Calu3 (cell line): ENCODE measurements at regions not wholly inside any gene's neighbourhood (a gene's known extent, or its start where the extent isn't known, plus 50 kb on each side); places are given as distances from the start of the nearest gene placed in this dataset.
"Not testable (repeated sequence)": the region's sequence is repeated elsewhere in the genome, so short reads cannot be mapped to it uniquely, and the experiment has no call there.

ENCODE experiments used
- BruUV-seq: library from RNA; stranded (reverse); fragments of 400-500 nt; replicated peaks from 2 replicates; lab custom pipeline; 2021; lab: Mats Ljungman, UMichigan
- CTCF ChIA-PET: fragments of 300-600 bp; sonication (Branson Sonifier 250); formaldehyde crosslinking; loops from one replicate; lab custom pipeline; 2022; ENCODE audit warnings: antibody characterized with exemption; lab: Charles Lee
- DNase-seq: peaks from one replicate; pipeline ENCODE4 v3.0.0; 2022
- H3K27ac Mint-ChIP-seq: one replicate; pipeline ENCODE4 v1.8.0; 2022; ENCODE audit warnings: mixed read lengths; ENCODE audit not compliant: unreplicated experiment
- H3K27me3 Mint-ChIP-seq: one replicate; pipeline ENCODE4 v1.8.0; 2022; ENCODE audit warnings: mixed read lengths; ENCODE audit not compliant: unreplicated experiment
- H3K36me3 Mint-ChIP-seq: one replicate; pipeline ENCODE4 v1.8.0; 2022; ENCODE audit warnings: mild to moderate bottlenecking, moderate library complexity, mixed read lengths; ENCODE audit not compliant: insufficient read depth, unreplicated experiment
- H3K4me1 Mint-ChIP-seq: one replicate; pipeline ENCODE4 v1.8.0; 2022; ENCODE audit warnings: mild to moderate bottlenecking, low read depth, mixed read lengths; ENCODE audit not compliant: unreplicated experiment
- H3K4me3 Mint-ChIP-seq: one replicate; pipeline ENCODE4 v1.8.0; 2022; ENCODE audit warnings: mild to moderate bottlenecking, low read depth, moderate library complexity, mixed read lengths; ENCODE audit not compliant: unreplicated experiment
- H3K9me3 Mint-ChIP-seq: one replicate; pipeline ENCODE4 v1.8.0; 2022; ENCODE audit warnings: low read depth, mixed read lengths; ENCODE audit not compliant: unreplicated experiment
- intact Hi-C: fragments of 100-400 bp; cut with micrococcal nuclease; formaldehyde crosslinking; loops from one replicate; pipeline ENCODE4 v1.10.0; 2022; ENCODE audit not compliant: unreplicated experiment
- TF ChIP-seq, protein P1 (sequence below): fragments of 200-600 bp; IDR thresholded peaks from one replicate; pipeline ENCODE4 v1.8.0; 2022; ENCODE audit warnings: antibody characterized with exemption; ENCODE audit not compliant: unreplicated experiment

- Mint-ChIP-seq H3K27ac (no peak overlapping the region), H3K9me3 (no peaks in the 10 kb centered on the region), H3K27me3 (no peaks in the 10 kb centered on the region), H3K36me3 (no peaks in the 10 kb centered on the region), H3K4me1 (no peaks in the 10 kb centered on the region), H3K4me3 (no peak overlapping the region)
- CTCF ChIA-PET = no interaction called here
- intact Hi-C loops = no loop called here
- BruUV-seq = no TSS peak
- TF ChIP-seq, protein P1, sequence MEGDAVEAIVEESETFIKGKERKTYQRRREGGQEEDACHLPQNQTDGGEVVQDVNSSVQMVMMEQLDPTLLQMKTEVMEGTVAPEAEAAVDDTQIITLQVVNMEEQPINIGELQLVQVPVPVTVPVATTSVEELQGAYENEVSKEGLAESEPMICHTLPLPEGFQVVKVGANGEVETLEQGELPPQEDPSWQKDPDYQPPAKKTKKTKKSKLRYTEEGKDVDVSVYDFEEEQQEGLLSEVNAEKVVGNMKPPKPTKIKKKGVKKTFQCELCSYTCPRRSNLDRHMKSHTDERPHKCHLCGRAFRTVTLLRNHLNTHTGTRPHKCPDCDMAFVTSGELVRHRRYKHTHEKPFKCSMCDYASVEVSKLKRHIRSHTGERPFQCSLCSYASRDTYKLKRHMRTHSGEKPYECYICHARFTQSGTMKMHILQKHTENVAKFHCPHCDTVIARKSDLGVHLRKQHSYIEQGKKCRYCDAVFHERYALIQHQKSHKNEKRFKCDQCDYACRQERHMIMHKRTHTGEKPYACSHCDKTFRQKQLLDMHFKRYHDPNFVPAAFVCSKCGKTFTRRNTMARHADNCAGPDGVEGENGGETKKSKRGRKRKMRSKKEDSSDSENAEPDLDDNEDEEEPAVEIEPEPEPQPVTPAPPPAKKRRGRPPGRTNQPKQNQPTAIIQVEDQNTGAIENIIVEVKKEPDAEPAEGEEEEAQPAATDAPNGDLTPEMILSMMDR = no peak
- DNase-seq = no peak
Observed at GRCh38 chr13:30529085-30529834, 63.5 kb upstream of the HMGB1 start.

DNA sequence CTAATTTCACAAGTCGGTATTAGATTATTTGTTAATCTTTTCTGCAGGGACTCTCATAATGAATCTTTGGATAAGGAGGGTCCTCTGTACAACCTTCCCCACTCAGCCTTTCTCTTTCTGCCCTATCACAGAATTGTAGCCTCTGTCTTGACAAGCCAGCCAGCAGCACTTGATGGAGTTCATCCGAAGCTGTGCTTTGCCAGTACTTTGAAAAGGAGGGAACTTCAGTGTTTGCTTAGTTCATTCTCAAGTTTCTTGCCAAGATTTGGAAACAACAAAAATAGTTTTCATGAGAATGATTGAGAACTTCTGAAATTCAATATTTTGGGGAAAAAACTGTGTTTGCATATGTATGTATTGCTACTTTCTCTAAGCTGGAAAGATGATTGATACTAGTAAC, 69.3 kb upstream of the HMGB1 start:
- Mint-ChIP-seq H3K4me1 (no peaks in the 10 kb centered on the region), H3K36me3 (no peaks in the 10 kb centered on the region), H3K4me3 (no peak overlapping the region), H3K27ac (no peak overlapping the region), H3K27me3 (no peaks in the 10 kb centered on the region), H3K9me3 (no peaks in the 10 kb centered on the region)
- CTCF ChIA-PET = no interaction called here
- DNase-seq = no peak
- no TSS peak for BruUV-seq
- TF ChIP-seq, protein P1 = no peak
- intact Hi-C loops = no loop called here

- Mint-ChIP-seq H3K27ac (no peak overlapping the region), H3K4me3 (no peak overlapping the region), H3K27me3 (peaks cover 8% of the 10 kb centered on the region), H3K4me1 (no peaks in the 10 kb centered on the region), H3K36me3 (no peaks in the 10 kb centered on the region), H3K9me3 (peaks cover 3% of the 10 kb centered on the region)
- DNase-seq = no peak
- BruUV-seq = no TSS peak
- TF ChIP-seq, protein P1 = no peak
- intact Hi-C loops = no loop called here
- CTCF ChIA-PET = no interaction called here
Observed at GRCh38 chr13:30545320-30545719, 72.4 kb upstream of the USPL1 start.

- BruUV-seq, H3K36me3 Mint-ChIP-seq, H3K4me1 Mint-ChIP-seq, intact Hi-C loops, DNase-seq, H3K27ac Mint-ChIP-seq, CTCF ChIA-PET, H3K9me3 Mint-ChIP-seq, H3K4me3 Mint-ChIP-seq, H3K27me3 Mint-ChIP-seq: not testable (repeated sequence)
Observed at GRCh38 chr13:30548046-30548445, 69.7 kb upstream of the USPL1 start.

DNA sequence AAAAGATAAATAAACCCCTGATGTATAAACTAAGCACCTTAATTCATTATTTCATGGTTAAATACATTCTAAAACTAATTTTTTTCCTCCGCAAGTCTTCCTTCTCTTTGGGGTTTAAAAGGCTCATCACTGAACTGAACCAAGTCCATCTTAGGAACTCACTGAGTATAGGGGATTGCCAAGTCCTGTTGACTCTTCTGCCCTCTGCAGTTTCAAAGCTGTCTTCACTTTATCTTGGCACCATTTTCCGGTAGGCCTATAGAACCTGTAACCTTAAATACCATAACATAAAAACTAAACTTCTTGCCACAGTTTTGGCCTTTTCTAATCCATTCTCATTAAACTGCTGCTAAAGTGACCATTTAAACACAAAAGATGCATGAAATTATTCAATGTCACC, 66.5 kb upstream of the USPL1 start:
- H3K9me3 Mint-ChIP-seq = no peaks in the 10 kb centered on the region
- H3K27me3 Mint-ChIP-seq = no peaks in the 10 kb centered on the region
- no peak for DNase-seq
- H3K4me3 Mint-ChIP-seq = no peak overlapping the region
- intact Hi-C loops = no loop called here
- TF ChIP-seq, protein P1 = no peak
- H3K27ac Mint-ChIP-seq = no peak overlapping the region
- CTCF ChIA-PET = no interaction called here
- no TSS peak for BruUV-seq
- H3K4me1 Mint-ChIP-seq = no peaks in the 10 kb centered on the region
- no peaks in the 10 kb centered on the region for H3K36me3 Mint-ChIP-seq
